Loucy (cell line): ENCODE measurements at regions not wholly inside any gene's neighbourhood (a gene's known extent, or its start where the extent isn't known, plus 50 kb on each side); places are given as distances from the start of the nearest gene placed in this dataset.

Experiments
- H2AFZ ChIP-seq: fragments of 200-600 bp; sonication (generic); 2 replicates; pipeline ENCODE4 v1.6.0; 2016; ENCODE audit warnings: antibody characterized with exemption, mild to moderate bottlenecking, low read length, moderate library complexity
- H3F3A ChIP-seq: fragments of 200-600 bp; 2 replicates; pipeline ENCODE4 v1.6.0; 2016; ENCODE audit warnings: antibody characterized with exemption, low read depth, mild to moderate bottlenecking
- H3K27me3 ChIP-seq: fragments of 200-600 bp; sonication (generic); 2 replicates; pipeline ENCODE4 v1.6.1; 2014; ENCODE audit warnings: low read length, mild to moderate bottlenecking; ENCODE audit not compliant: insufficient read depth, poor library complexity, severe bottlenecking
- H3K36me3 ChIP-seq: fragments of 200-600 bp; sonication (generic); 2 replicates; pipeline ENCODE4 v1.6.1; 2016; ENCODE audit warnings: low read length; ENCODE audit not compliant: insufficient read depth
- H3K4me1 ChIP-seq: fragments of 200-600 bp; sonication (generic); 2 replicates; pipeline ENCODE4 v1.5.1; 2014; ENCODE audit warnings: low read length, mild to moderate bottlenecking; ENCODE audit not compliant: insufficient read depth, poor library complexity, severe bottlenecking
- H3K4me2 ChIP-seq: fragments of 200-600 bp; sonication (generic); 2 replicates; pipeline ENCODE4 v1.6.0; 2014; ENCODE audit warnings: antibody characterized with exemption, low read length, low read depth, mild to moderate bottlenecking; ENCODE audit not compliant: poor library complexity, severe bottlenecking
- H3K4me3 ChIP-seq: fragments of 200-600 bp; sonication (generic); 2 replicates; pipeline ENCODE4 v1.5.1; 2014; ENCODE audit warnings: low read length, mild to moderate bottlenecking, mixed read lengths; ENCODE audit not compliant: poor library complexity, severe bottlenecking
- H3K79me2 ChIP-seq: fragments of 200-600 bp; sonication (generic); 2 replicates; pipeline ENCODE4 v1.6.1; 2014; ENCODE audit warnings: low read length; ENCODE audit not compliant: insufficient read depth
- H3K9ac ChIP-seq: fragments of 200-600 bp; sonication (generic); 2 replicates; pipeline ENCODE4 v1.6.0; 2014; ENCODE audit warnings: mild to moderate bottlenecking, low read depth, low read length, moderate library complexity; ENCODE audit not compliant: poor library complexity, severe bottlenecking
- H3K9me2 ChIP-seq: fragments of 200-600 bp; sonication (generic); replicated peaks from 2 replicates; pipeline ENCODE4 v1.6.1; 2016; ENCODE audit warnings: low read depth, low read length, mixed read lengths
- H3K9me3 ChIP-seq: fragments of 200-600 bp; sonication (generic); 2 replicates; pipeline ENCODE4 v1.6.1; 2014; ENCODE audit warnings: mild to moderate bottlenecking, antibody characterized with exemption, low read length, low read depth; ENCODE audit not compliant: insufficient read depth
- H4K20me1 ChIP-seq: fragments of 200-600 bp; sonication (generic); 2 replicates; pipeline ENCODE4 v1.6.0; 2014; ENCODE audit warnings: antibody characterized with exemption, low read length, mild to moderate bottlenecking; ENCODE audit not compliant: insufficient read depth, poor library complexity, severe bottlenecking
- EZH2phosphoT487 ChIP-seq: fragments of 200-600 bp; IDR thresholded peaks from 2 replicates; pipeline ENCODE4 v1.6.1; 2018; ENCODE audit warnings: antibody characterized with exemption, mild to moderate bottlenecking, moderate library complexity, borderline replicate concordance
- TF ChIP-seq, protein P1 (sequence below): fragments of 200-600 bp; sonication (generic); conservative IDR thresholded peaks from 2 replicates; pipeline ENCODE4 v1.5.1; 2014; ENCODE audit warnings: mild to moderate bottlenecking, antibody characterized with exemption, low read length

GRCh38 chr18:44629406-44629805 is 51.3 kb upstream of the SETBP1 start:
- no peaks in the 10 kb centered on the region for H3K9me2 ChIP-seq
- no peak overlapping the region for H3K4me2 ChIP-seq
- H3F3A ChIP-seq, result no peaks in the 10 kb centered on the region
- no peak overlapping the region for H3K9ac ChIP-seq
- no peaks in the 10 kb centered on the region for H3K27me3 ChIP-seq
- H4K20me1 ChIP-seq, result no peaks in the 10 kb centered on the region
- TF ChIP-seq EZH2phosphoT487, result no peak
- TF ChIP-seq, protein P1, sequence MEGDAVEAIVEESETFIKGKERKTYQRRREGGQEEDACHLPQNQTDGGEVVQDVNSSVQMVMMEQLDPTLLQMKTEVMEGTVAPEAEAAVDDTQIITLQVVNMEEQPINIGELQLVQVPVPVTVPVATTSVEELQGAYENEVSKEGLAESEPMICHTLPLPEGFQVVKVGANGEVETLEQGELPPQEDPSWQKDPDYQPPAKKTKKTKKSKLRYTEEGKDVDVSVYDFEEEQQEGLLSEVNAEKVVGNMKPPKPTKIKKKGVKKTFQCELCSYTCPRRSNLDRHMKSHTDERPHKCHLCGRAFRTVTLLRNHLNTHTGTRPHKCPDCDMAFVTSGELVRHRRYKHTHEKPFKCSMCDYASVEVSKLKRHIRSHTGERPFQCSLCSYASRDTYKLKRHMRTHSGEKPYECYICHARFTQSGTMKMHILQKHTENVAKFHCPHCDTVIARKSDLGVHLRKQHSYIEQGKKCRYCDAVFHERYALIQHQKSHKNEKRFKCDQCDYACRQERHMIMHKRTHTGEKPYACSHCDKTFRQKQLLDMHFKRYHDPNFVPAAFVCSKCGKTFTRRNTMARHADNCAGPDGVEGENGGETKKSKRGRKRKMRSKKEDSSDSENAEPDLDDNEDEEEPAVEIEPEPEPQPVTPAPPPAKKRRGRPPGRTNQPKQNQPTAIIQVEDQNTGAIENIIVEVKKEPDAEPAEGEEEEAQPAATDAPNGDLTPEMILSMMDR, result no peak
- H3K9me3 ChIP-seq, result no peaks in the 10 kb centered on the region
- no peak overlapping the region for H2AFZ ChIP-seq
- no peak overlapping the region for H3K4me3 ChIP-seq
- peaks cover 4% of the 10 kb centered on the region for H3K4me1 ChIP-seq
- H3K79me2 ChIP-seq, result no peaks in the 10 kb centered on the region
- no peaks in the 10 kb centered on the region for H3K36me3 ChIP-seq

DNA sequence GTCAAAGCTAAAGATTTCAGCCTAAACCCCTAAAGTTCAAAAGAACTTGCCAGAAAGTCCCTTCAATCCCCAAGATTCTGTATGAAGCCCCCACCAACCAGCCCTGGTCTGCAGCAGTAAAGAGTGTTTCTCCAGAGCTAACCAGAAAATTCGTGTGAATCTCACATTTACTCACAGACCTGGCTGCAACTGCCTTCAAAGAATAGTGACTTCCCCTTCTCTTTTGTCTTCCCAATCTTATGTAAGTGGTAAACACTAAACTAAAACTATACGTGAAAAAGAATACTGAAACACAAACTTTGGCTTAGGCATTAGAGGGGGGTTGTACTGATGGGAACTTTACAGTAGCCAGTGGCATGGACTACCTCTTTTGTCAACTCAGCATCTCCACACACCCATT is 50.6 kb upstream of the SETBP1 start:
- Histone ChIP-seq H3K36me3 (no peaks in the 10 kb centered on the region), H3K79me2 (no peaks in the 10 kb centered on the region), H4K20me1 (no peaks in the 10 kb centered on the region), H3K9ac (no peak overlapping the region), H2AFZ (no peak overlapping the region), H3K4me1 (peaks cover 4% of the 10 kb centered on the region), H3K4me3 (no peak overlapping the region), H3K9me3 (no peaks in the 10 kb centered on the region), H3K9me2 (no peaks in the 10 kb centered on the region), H3F3A (no peaks in the 10 kb centered on the region), H3K27me3 (no peaks in the 10 kb centered on the region), H3K4me2 (no peak overlapping the region)
- TF ChIP-seq EZH2phosphoT487, result no peak
- TF ChIP-seq, protein P1, result no peak
